Neural cell (in vitro differentiated cells): ENCODE measurements at regions not wholly inside any gene's neighbourhood (a gene's known extent, or its start where the extent isn't known, plus 50 kb on each side); places are given as distances from the start of the nearest gene placed in this dataset.

Experiments used
- EP300 ChIP-seq: fragments of 450-650 bp; conservative IDR thresholded peaks from 2 replicates; pipeline ENCODE4 v1.6.1; 2014; ENCODE audit warnings: antibody characterized with exemption, mild to moderate bottlenecking, moderate library complexity; ENCODE audit not compliant: poor library complexity, severe bottlenecking
- EZH2 ChIP-seq: fragments of 200-600, 300-800 bp; shearing (Covaris generic), sonication (generic); IDR thresholded peaks from 2 replicates; pipeline ENCODE4 v1.6.1; 2014; ENCODE audit warnings: antibody characterized with exemption, low read length, borderline replicate concordance, mild to moderate bottlenecking; ENCODE audit not compliant: insufficient read depth, poor library complexity, severe bottlenecking
- MXI1 ChIP-seq: fragments of 450-650 bp; conservative IDR thresholded peaks from 2 replicates; pipeline ENCODE4 v1.6.1; 2014; ENCODE audit warnings: antibody characterized with exemption, mild to moderate bottlenecking; ENCODE audit not compliant: poor library complexity, severe bottlenecking
- POLR2AphosphoS5 ChIP-seq: IDR thresholded peaks from 2 replicates; pipeline ENCODE4 v1.6.1; 2012
- RAD21 ChIP-seq: fragments of 450-650 bp; conservative IDR thresholded peaks from 2 replicates; pipeline ENCODE4 v1.6.1; 2014; ENCODE audit warnings: antibody characterized with exemption, mild to moderate bottlenecking, moderate library complexity
- SMC3 ChIP-seq: fragments of 450-650 bp; conservative IDR thresholded peaks from 2 replicates; pipeline ENCODE4 v1.6.1; 2014; ENCODE audit warnings: antibody characterized with exemption, mild to moderate bottlenecking, moderate library complexity; ENCODE audit not compliant: poor library complexity
- TAF1 ChIP-seq: IDR thresholded peaks from 2 replicates; pipeline ENCODE4 v1.6.1; 2012; ENCODE audit warnings: low read depth
- TF ChIP-seq, protein P1 (sequence below): fragments of 450-650 bp; IDR thresholded peaks from 2 replicates; pipeline ENCODE4 v1.5.1; 2014; ENCODE audit warnings: antibody characterized with exemption, mild to moderate bottlenecking, moderate library complexity; ENCODE audit not compliant: poor library complexity, severe bottlenecking
- TF ChIP-seq, protein P2 (sequence below): IDR thresholded peaks from 2 replicates; pipeline ENCODE4 v1.6.1; 2012; ENCODE audit warnings: borderline replicate concordance

DNA sequence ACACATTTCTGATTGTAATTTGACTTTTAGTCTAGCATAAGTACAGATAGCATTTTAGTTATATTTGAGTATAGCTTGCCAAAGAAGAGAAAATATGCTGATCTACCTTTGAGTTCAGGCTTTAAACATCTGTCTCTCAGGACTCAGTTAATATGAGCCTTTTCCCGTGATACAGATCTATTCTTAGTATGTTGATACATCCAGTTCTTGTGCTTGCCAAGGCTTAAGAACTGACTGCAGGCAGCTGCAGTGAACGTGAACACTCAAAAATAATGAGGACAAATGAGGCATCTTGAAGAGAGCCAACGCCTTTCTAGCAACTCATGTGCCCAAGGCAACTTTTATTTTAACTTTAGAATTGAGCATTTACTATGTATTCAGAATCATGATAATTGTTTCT, 325.5 kb downstream of the SI start:
- TF ChIP-seq EP300 (no peak), MXI1 (no peak), TAF1 (no peak), RAD21 (no peak), POLR2AphosphoS5 (no peak), EZH2 (no peak), SMC3 (no peak)
- TF ChIP-seq, protein P1, sequence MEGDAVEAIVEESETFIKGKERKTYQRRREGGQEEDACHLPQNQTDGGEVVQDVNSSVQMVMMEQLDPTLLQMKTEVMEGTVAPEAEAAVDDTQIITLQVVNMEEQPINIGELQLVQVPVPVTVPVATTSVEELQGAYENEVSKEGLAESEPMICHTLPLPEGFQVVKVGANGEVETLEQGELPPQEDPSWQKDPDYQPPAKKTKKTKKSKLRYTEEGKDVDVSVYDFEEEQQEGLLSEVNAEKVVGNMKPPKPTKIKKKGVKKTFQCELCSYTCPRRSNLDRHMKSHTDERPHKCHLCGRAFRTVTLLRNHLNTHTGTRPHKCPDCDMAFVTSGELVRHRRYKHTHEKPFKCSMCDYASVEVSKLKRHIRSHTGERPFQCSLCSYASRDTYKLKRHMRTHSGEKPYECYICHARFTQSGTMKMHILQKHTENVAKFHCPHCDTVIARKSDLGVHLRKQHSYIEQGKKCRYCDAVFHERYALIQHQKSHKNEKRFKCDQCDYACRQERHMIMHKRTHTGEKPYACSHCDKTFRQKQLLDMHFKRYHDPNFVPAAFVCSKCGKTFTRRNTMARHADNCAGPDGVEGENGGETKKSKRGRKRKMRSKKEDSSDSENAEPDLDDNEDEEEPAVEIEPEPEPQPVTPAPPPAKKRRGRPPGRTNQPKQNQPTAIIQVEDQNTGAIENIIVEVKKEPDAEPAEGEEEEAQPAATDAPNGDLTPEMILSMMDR, result no peak
- TF ChIP-seq, protein P2, sequence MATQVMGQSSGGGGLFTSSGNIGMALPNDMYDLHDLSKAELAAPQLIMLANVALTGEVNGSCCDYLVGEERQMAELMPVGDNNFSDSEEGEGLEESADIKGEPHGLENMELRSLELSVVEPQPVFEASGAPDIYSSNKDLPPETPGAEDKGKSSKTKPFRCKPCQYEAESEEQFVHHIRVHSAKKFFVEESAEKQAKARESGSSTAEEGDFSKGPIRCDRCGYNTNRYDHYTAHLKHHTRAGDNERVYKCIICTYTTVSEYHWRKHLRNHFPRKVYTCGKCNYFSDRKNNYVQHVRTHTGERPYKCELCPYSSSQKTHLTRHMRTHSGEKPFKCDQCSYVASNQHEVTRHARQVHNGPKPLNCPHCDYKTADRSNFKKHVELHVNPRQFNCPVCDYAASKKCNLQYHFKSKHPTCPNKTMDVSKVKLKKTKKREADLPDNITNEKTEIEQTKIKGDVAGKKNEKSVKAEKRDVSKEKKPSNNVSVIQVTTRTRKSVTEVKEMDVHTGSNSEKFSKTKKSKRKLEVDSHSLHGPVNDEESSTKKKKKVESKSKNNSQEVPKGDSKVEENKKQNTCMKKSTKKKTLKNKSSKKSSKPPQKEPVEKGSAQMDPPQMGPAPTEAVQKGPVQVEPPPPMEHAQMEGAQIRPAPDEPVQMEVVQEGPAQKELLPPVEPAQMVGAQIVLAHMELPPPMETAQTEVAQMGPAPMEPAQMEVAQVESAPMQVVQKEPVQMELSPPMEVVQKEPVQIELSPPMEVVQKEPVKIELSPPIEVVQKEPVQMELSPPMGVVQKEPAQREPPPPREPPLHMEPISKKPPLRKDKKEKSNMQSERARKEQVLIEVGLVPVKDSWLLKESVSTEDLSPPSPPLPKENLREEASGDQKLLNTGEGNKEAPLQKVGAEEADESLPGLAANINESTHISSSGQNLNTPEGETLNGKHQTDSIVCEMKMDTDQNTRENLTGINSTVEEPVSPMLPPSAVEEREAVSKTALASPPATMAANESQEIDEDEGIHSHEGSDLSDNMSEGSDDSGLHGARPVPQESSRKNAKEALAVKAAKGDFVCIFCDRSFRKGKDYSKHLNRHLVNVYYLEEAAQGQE, result no peak
